ENCODE measurements at regions not wholly inside any gene's neighbourhood (a gene's known extent, or its start where the extent isn't known, plus 50 kb on each side); places are given as distances from the start of the nearest gene placed in this dataset.

DNA sequence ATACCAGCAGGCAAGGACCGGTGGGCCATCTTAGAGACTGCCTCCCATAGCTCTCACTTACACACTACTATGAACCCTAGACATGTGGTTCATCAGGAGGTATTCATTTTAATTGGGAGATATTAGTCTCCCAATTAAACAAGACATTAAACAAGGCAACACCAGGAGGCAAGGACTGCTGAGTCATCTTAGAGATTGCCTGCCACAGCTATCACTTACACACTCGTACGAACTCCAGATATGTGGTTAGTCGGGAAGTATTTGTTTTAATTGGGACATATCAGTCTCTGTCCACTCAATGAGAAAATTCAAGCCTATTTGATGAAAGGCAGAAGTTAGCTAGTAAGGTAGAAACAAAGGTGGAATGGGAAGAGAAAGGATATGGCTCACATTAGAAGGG lies 343.9 kb downstream of the NFIB start:
- TF ChIP-seq, protein P1, sequence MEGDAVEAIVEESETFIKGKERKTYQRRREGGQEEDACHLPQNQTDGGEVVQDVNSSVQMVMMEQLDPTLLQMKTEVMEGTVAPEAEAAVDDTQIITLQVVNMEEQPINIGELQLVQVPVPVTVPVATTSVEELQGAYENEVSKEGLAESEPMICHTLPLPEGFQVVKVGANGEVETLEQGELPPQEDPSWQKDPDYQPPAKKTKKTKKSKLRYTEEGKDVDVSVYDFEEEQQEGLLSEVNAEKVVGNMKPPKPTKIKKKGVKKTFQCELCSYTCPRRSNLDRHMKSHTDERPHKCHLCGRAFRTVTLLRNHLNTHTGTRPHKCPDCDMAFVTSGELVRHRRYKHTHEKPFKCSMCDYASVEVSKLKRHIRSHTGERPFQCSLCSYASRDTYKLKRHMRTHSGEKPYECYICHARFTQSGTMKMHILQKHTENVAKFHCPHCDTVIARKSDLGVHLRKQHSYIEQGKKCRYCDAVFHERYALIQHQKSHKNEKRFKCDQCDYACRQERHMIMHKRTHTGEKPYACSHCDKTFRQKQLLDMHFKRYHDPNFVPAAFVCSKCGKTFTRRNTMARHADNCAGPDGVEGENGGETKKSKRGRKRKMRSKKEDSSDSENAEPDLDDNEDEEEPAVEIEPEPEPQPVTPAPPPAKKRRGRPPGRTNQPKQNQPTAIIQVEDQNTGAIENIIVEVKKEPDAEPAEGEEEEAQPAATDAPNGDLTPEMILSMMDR (IDR thresholded peaks at IDR 0.05): no peak
- TF ChIP-seq EP300 (IDR thresholded peaks at IDR 0.05): no peak
- no peak for TF ChIP-seq POLR2A (IDR thresholded peaks at IDR 0.05)
